Naive thymus-derived CD8-positive, alpha-beta T cell (primary cell): ENCODE measurements at regions not wholly inside any gene's neighbourhood (a gene's known extent, or its start where the extent isn't known, plus 50 kb on each side); places are given as distances from the start of the nearest gene placed in this dataset.

ENCODE experiments used
- ATAC-seq, 2 donors: fragments of 150-1000 bp; cut with Tn5 transposase in 1 of 2; sonication (Bioruptor Pico), chemical (Tn5 transposase) in 1 of 2; 1 replicate in 1 of 2; 2 replicates in 1 of 2; pipeline ENCODE4 v1.10.0; 2021; ENCODE audit warnings: mild to moderate bottlenecking in 2 of 2, moderate library complexity in 2 of 2
- POLR2A ChIA-PET: fragments of 350-600 bp; sonication (Branson Sonifier 250); formaldehyde crosslinking; loops from one replicate; lab custom pipeline; 2021; ENCODE audit warnings: antibody characterized with exemption; lab: Charles Lee
- DNase-seq, 10 donors: peaks; one replicate each; pipeline versions ENCODE4 v3.0.0 to v3.0.0-alpha.2; 2020 to 2022
- H3K27ac Mint-ChIP-seq, 10 donors: one replicate each; pipeline ENCODE4 v1.8.0; 2020 to 2022; ENCODE audit warnings: mild to moderate bottlenecking in 10 of 10, mixed read lengths in 10 of 10, moderate library complexity in 4 of 10, inconsistent platforms in 1 of 10
- H3K27me3 Mint-ChIP-seq, 5 donors: one replicate each; pipeline ENCODE4 v1.8.0; 2021 to 2022; ENCODE audit warnings: mixed read lengths in 5 of 5
- H3K36me3 Mint-ChIP-seq, 3 donors: one replicate each; pipeline ENCODE4 v1.8.0; 2020 to 2022; ENCODE audit warnings: mixed read lengths in 3 of 3, mild to moderate bottlenecking in 2 of 3, inconsistent platforms in 1 of 3
- H3K4me1 Mint-ChIP-seq, 4 donors: one replicate each; pipeline ENCODE4 v1.8.0; 2021 to 2022; ENCODE audit warnings: mixed read lengths in 4 of 4
- H3K4me3 Mint-ChIP-seq, 10 donors: one replicate each; pipeline ENCODE4 v1.8.0; 2020 to 2022; ENCODE audit warnings: mild to moderate bottlenecking in 10 of 10, mixed read lengths in 10 of 10, moderate library complexity in 6 of 10, inconsistent platforms in 1 of 10
- H3K9me3 Mint-ChIP-seq, 9 donors: one replicate each; pipeline ENCODE4 v1.8.0; 2020 to 2022; ENCODE audit warnings: mixed read lengths in 9 of 9, mild to moderate bottlenecking in 3 of 9, inconsistent platforms in 1 of 9, moderate library complexity in 1 of 9

DNA sequence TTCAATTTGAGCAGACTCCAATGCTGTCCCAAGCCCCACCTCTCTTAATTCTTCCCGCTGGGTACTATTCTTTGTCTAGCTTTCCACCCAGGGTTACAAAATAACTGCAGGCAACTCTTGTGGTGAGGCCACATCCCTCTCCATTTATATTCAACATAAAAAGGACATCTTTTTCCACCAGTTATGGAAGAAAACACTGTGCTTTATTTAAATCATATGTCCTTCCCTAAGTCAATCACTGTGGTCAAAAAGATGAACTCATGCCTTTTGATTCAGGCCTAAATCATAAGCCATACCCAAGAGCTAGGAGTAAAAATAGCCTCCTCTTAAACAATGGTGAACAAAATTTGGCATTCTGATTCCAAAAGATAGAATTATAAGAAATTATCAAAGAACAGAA lies 386.0 kb downstream of the SEMA3D start:
- POLR2A ChIA-PET = no interaction called here
- DNase-seq (no peak), ATAC-seq (no peak)
- no peak overlapping the region for H3K4me3 Mint-ChIP-seq
- H3K27me3 Mint-ChIP-seq = no peaks in the 10 kb centered on the region
- H3K36me3 Mint-ChIP-seq = no peaks in the 10 kb centered on the region
- H3K27ac Mint-ChIP-seq = no peak overlapping the region
- H3K4me1 Mint-ChIP-seq = no peaks in the 10 kb centered on the region
- peaks cover 0 to 19% (median 6%) of the 10 kb centered on the region in 9 donors for H3K9me3 Mint-ChIP-seq

DNA sequence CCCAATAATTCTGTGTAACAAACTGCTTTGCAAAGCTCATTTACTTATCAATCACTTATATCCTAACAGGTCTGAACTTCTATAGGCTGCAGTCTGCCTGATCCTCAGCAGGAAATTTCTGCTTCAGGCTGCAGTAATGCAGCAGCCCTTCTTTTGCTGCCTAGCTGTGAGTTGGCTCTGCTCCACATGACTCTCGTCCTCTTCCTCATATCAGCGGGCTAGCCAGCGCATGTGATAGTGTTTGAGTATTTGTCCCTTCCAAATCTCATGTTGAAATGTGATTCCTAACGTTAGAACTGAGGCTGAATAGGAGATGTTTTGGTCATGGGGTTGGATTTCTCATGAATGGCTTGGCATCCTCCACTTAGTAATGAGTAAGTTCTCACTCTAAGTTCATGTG lies 387.8 kb downstream of the SEMA3D start:
- no peaks in the 10 kb centered on the region for H3K27me3 Mint-ChIP-seq
- peaks cover 0 to 22% (median 6%) of the 10 kb centered on the region in 9 donors for H3K9me3 Mint-ChIP-seq
- H3K4me1 Mint-ChIP-seq = no peaks in the 10 kb centered on the region
- no peak overlapping the region for H3K4me3 Mint-ChIP-seq
- no peak for DNase-seq
- ATAC-seq = no peak
- H3K27ac Mint-ChIP-seq = no peak overlapping the region
- H3K36me3 Mint-ChIP-seq = no peaks in the 10 kb centered on the region
- POLR2A ChIA-PET = no interaction called here

DNA sequence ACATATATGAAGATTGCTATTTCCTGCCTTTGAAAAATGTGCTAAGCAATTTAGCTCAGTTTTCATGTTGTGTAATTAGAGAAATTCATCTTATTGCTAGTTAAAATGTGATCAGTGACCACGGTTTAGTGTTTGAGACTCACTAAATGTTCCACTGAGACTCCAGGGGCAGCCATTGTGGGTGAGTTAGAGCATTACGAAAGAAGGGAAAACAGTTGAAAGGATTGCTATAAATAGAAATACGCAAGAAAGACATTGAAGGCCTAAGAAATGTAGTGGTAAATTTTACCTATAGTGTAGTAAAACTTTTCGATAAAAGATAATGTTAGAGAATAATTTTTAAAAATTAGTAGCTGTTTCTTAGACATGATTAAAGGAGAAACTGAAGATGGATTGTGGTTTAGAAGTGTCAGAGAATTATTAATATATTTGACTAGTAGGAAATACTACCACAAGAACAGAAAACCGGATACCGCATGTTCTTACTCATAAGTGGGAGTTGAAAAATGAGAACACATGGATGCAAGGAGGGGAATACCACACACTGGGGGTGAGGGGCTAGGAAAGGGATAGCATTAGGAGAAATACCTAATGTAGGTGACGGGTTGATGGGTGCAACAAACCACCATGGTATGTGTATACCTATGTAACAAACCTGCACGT lies 394.5 kb downstream of the SEMA3D start:
- H3K4me1 Mint-ChIP-seq = no peaks in the 10 kb centered on the region
- DNase-seq = no peak
- no peaks in the 10 kb centered on the region for H3K36me3 Mint-ChIP-seq
- H3K9me3 Mint-ChIP-seq = peaks cover 0 to 13% (median 4%) of the 10 kb centered on the region in 9 donors
- ATAC-seq = no peak
- POLR2A ChIA-PET = no interaction called here
- H3K27ac Mint-ChIP-seq = no peak overlapping the region
- no peaks in the 10 kb centered on the region for H3K27me3 Mint-ChIP-seq
- no peak overlapping the region for H3K4me3 Mint-ChIP-seq

DNA sequence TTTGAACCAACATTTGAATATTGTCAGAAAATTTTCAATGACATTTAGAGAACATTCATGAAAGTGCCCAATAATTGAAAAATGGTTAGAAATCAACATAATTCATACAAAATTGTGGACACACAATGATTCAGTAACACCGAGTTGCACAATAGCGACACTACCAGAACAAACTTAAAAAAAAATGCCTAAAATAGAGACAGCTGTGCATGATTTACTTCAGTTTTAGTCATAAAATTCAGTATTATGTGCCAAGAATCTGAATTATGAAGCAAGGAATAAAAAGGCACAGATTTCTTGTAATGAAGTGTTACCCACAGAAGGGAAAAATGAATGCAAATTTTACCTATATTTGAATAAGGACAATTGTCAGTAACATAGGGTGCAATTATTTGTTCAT lies 396.0 kb downstream of the SEMA3D start:
- H3K36me3 Mint-ChIP-seq = no peaks in the 10 kb centered on the region

DNA sequence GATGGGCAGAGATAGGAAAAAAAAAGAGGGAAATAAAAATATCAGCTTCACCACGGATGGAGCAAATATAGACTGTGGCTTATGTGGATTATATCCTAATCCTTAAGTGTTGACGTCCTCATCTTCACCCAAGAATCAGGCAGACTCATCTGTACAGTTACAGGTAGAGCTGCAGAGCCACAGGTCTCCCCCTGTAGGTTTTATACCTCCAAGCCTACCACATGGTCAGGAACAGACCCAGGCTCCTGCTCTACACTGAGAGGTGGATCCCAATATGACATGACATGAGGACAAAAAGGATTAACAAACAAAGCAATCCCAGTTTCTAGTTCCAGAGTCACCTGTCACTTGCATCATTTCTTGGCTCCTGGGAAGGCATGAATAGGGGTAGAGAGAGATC lies 400.8 kb downstream of the SEMA3D start:
- H3K4me1 Mint-ChIP-seq = no peaks in the 10 kb centered on the region
- no peaks in the 10 kb centered on the region for H3K9me3 Mint-ChIP-seq
- no peak for ATAC-seq

More for the DNA sequence above, 396.0 kb downstream of the SEMA3D start:
- POLR2A ChIA-PET = no interaction called here
- DNase-seq (no peak), ATAC-seq (no peak)
- H3K4me1 Mint-ChIP-seq = no peaks in the 10 kb centered on the region
- H3K27ac Mint-ChIP-seq = no peak overlapping the region
- H3K9me3 Mint-ChIP-seq = peaks cover 0 to 3% (median 0%) of the 10 kb centered on the region in 9 donors
- H3K27me3 Mint-ChIP-seq = no peaks in the 10 kb centered on the region
- H3K4me3 Mint-ChIP-seq = no peak overlapping the region

DNA sequence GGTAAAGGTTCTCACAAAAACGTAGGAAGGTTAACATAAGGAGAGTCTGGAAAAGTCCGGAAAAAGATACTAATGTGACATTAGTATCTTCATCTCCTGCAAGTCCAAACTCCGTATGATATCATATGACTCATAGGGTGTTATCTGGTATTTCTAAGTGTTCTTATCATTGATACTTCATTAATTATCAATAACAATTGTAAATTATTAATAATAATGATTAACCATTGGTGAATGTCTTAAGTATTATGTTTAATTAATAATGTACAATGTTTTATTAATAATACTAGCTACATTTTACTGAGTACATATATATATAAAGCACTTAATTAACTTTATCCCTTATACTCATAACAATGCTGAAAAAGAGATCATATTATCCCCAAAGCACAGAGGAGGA lies 402.4 kb downstream of the SEMA3D start:
- DNase-seq = no peak
- Mint-ChIP-seq H3K9me3 (peaks cover 0 to 2% (median 0%) of the 10 kb centered on the region in 9 donors), H3K27me3 (peaks cover 0 to 2% (median 0%) of the 10 kb centered on the region in 5 donors), H3K27ac (no peak overlapping the region), H3K4me3 (no peak overlapping the region), H3K4me1 (no peaks in the 10 kb centered on the region), H3K36me3 (no peaks in the 10 kb centered on the region)
- POLR2A ChIA-PET = no interaction called here
- ATAC-seq = no peak

More for the DNA sequence above, 400.8 kb downstream of the SEMA3D start:
- Mint-ChIP-seq H3K27ac (no peak overlapping the region), H3K36me3 (no peaks in the 10 kb centered on the region), H3K27me3 (peaks cover 0 to under 1% (median 0%) of the 10 kb centered on the region in 5 donors), H3K4me3 (no peak overlapping the region)
- no peak for DNase-seq
- POLR2A ChIA-PET = no interaction called here

DNA sequence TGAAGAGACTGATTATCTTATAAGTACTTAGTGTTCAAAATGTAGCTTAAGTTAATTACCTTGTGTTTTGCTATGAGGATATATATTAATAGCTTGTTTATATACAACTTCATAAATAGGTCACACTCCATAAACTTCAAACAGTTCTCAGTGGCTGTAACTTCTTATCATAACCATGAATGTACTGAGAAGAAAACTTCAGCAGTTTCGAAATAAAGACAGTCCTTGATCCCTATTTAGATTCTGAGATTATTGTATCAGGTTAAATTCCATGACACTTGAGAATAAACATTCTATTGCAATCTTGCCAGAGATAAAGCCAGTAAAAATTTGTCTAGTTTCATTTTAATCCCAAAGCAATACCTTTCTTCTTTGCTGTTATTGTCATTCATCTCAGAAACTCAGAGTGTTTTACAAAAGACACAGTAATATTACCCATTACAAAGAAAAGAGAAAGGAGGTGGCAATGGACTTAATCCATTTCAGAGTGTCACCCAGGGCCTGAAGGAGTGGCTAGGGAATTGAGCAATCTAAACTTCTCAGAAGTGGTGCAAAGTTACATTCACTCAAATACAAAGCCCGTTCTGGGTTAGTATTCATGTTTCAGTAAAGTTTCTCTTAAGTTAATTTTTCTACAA lies 403.6 kb downstream of the SEMA3D start:
- POLR2A ChIA-PET = no interaction called here
- ATAC-seq = no peak

DNA sequence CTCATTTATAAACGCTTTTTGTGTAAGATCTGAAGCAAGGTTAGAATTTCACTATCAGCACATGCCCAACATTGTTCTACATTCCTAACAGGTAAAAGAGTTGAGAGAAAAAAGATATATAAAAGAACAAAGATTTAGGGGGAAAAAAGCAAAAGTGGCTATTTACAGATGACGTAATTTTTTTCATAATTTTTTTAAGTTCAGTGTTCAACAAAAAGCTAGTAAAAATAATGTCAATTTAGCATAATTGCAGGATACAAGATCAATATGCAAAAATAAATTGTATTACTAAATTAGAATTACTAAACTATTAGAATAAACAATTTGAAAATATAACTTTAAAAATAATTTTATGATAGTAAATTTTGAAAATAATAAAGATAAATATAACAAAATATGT lies 405.0 kb downstream of the SEMA3D start:
- Mint-ChIP-seq H3K36me3 (no peaks in the 10 kb centered on the region), H3K27me3 (peaks cover 0 to 2% (median 0%) of the 10 kb centered on the region in 5 donors), H3K27ac (no peak overlapping the region), H3K4me1 (no peaks in the 10 kb centered on the region), H3K4me3 (no peak overlapping the region), H3K9me3 (peaks cover 0 to 9% (median 0%) of the 10 kb centered on the region in 9 donors)
- no peak for ATAC-seq
- no peak for DNase-seq
- POLR2A ChIA-PET = no interaction called here

More for the DNA sequence above, 403.6 kb downstream of the SEMA3D start:
- no peak for DNase-seq
- no peak overlapping the region for H3K27ac Mint-ChIP-seq
- no peak overlapping the region for H3K4me3 Mint-ChIP-seq
- H3K9me3 Mint-ChIP-seq = peaks cover 0 to 2% (median 0%) of the 10 kb centered on the region in 9 donors
- H3K4me1 Mint-ChIP-seq = no peaks in the 10 kb centered on the region
- H3K27me3 Mint-ChIP-seq = peaks cover 0 to 2% (median 0%) of the 10 kb centered on the region in 5 donors
- H3K36me3 Mint-ChIP-seq = no peaks in the 10 kb centered on the region

DNA sequence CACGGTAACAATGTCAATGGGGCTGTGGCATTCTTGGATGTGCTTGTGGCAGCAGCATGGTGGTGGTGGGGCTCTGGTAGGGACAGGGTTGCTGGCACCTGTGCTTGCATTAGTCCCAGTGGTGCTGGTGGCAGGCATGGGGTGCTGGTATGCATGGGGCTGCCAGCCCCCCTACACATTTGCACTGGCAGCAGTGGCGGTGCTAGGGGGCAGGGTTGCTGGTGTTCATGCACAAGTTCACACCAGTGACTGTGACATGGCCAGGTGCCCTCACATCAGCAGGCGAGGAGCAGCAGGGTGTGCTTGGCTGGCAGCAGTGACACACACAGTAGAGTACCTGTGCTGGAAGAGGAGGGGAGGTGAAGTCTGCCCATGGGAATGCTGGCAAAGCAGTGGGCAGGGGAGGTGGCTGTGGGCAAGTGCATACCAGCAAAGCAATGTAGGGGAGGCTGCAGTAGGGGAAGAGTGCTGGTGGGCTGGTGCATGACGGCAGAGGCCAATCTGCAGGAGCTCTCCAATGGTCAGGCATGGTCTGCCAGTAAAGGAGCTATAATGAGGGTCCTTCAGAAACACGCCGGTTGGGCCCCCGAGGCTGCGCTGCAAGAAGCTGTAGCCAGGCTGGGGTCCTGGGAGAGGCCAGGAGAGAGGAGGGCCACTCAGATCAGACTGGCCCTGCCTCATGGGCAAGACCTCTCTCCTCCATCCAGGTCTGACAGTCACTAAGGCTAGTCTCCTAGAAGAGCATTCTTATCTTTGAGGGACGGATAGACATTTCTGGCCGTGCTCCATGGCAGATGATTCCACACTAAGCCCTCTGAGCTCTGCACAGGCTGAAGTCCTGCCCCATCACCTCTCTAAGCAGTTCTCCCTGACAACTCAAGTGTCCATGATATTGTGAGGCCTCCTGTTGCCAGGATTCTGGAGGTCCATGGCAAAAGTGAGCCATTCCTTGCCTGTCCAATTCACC lies 406.4 kb downstream of the SEMA3D start:
- POLR2A ChIA-PET = no interaction called here
- Mint-ChIP-seq H3K27ac (no peak overlapping the region), H3K36me3 (no peaks in the 10 kb centered on the region), H3K27me3 (peaks cover 0 to 2% (median 0%) of the 10 kb centered on the region in 5 donors), H3K4me1 (no peaks in the 10 kb centered on the region), H3K4me3 (no peak overlapping the region), H3K9me3 (peaks cover 0 to 9% (median 0%) of the 10 kb centered on the region in 9 donors)
- ATAC-seq (no peak), DNase-seq (no peak)

DNA sequence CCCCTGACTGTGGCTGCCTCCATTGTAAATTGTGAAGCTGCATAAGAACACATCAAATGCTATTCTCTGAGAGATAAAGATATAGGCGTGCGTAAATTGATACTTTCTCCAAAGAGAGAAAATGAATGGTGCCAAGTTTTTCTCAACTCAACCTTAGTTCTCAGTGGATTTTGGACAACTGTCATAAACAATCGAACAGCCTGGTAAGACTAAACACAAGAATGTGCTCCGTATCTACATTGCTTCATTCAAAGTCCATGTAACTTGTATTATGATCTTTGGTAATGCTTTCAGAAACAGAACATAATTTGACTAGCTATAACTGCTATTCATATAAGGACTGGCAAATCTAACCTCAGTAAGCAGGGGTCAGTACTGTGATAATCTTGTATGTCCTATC lies 429.1 kb downstream of the SEMA3D start:
- no peaks in the 10 kb centered on the region for H3K36me3 Mint-ChIP-seq
- H3K4me1 Mint-ChIP-seq = no peaks in the 10 kb centered on the region
- no peak overlapping the region for H3K27ac Mint-ChIP-seq
- no peaks in the 10 kb centered on the region for H3K27me3 Mint-ChIP-seq
- no peak overlapping the region for H3K4me3 Mint-ChIP-seq
- no peak for DNase-seq
- peaks cover 0 to 4% (median 0%) of the 10 kb centered on the region in 9 donors for H3K9me3 Mint-ChIP-seq
- no peak for ATAC-seq
- POLR2A ChIA-PET = no interaction called here

DNA sequence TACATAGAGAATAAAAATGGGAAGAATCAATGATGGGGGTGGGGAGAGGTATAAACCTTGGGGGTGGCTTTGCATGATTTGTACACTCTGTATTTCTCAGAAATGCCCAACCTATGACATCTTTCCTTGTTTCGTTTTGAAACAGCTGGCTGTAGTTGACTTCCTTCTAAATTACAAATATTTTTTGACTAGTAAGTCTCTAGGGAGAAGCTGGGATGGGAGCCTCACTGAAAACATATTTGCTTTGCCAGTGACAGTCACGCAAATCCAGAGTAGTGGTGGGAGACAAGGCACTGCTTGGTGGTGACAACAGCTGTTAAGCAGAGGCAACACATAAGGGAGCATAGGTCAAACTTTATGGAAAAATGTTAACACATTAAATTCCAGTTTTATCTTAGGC lies 440.5 kb downstream of the SEMA3D start:
- Mint-ChIP-seq H3K36me3 (no peaks in the 10 kb centered on the region), H3K4me1 (no peaks in the 10 kb centered on the region), H3K9me3 (peaks cover 0 to 4% (median 0%) of the 10 kb centered on the region in 9 donors), H3K4me3 (no peak overlapping the region), H3K27ac (no peak overlapping the region), H3K27me3 (peaks cover 0 to 17% (median 5%) of the 10 kb centered on the region in 5 donors)
- DNase-seq (no peak), ATAC-seq (no peak)
- POLR2A ChIA-PET = no interaction called here

DNA sequence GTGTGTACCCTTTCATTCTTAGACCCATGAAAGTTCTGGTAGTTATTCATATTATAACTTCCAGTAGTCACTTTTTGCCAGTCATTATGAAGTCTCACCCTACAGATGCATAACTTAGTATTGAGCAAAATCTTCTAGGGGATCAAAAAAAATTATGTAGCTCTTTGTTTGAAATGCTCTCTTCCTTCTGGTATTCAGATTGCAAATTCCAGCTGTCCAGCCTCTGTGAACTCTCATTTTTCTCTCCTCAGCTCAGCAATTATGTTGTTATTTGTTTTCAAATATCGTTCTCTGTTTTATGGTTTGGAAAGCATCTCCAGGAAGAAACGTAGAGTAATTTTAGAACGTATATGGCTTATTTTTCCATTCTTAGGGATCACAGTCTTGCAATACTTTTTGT lies 442.5 kb downstream of the SEMA3D start:
- DNase-seq = no peak
- no peaks in the 10 kb centered on the region for H3K4me1 Mint-ChIP-seq
- peaks cover 0 to 9% (median 5%) of the 10 kb centered on the region in 5 donors for H3K27me3 Mint-ChIP-seq
- no peaks in the 10 kb centered on the region for H3K36me3 Mint-ChIP-seq
- POLR2A ChIA-PET = no interaction called here
- no peak overlapping the region for H3K4me3 Mint-ChIP-seq
- peaks cover 0 to 2% (median 0%) of the 10 kb centered on the region in 9 donors for H3K9me3 Mint-ChIP-seq
- no peak overlapping the region for H3K27ac Mint-ChIP-seq
- no peak for ATAC-seq
